H9 (cell line): ENCODE measurements at regions not wholly inside any gene's neighbourhood (a gene's known extent, or its start where the extent isn't known, plus 50 kb on each side); places are given as distances from the start of the nearest gene placed in this dataset.

Source experiments
- DNase-seq: peaks from one replicate; pipeline ENCODE4 v3.0.0-alpha.2; 2017
- H2AFZ ChIP-seq: one replicate; pipeline ENCODE4 v1.6.1; 2013; ENCODE audit warnings: mild to moderate bottlenecking, low read length, control low read depth, moderate library complexity
- H2AK5ac ChIP-seq: 2 replicates; pipeline ENCODE4 v1.6.1; 2013; ENCODE audit warnings: low read length, control low read depth, mixed read lengths; ENCODE audit not compliant: insufficient read length
- H2BK120ac ChIP-seq: one replicate; pipeline ENCODE4 v1.6.1; 2013; ENCODE audit warnings: low read depth, mild to moderate bottlenecking, low read length, control low read depth, inconsistent platforms; ENCODE audit not compliant: poor library complexity, severe bottlenecking
- H2BK12ac ChIP-seq: 2 replicates; pipeline ENCODE4 v1.6.1; 2013; ENCODE audit warnings: low read length, control low read depth, mixed read lengths, low read depth; ENCODE audit not compliant: insufficient read length
- H2BK15ac ChIP-seq: 2 replicates; pipeline ENCODE4 v1.6.1; 2013; ENCODE audit warnings: low read depth, low read length, control low read depth
- H2BK20ac ChIP-seq: one replicate; pipeline ENCODE4 v1.6.1; 2013; ENCODE audit warnings: low read depth, mild to moderate bottlenecking, low read length, control low read depth, inconsistent platforms; ENCODE audit not compliant: poor library complexity, severe bottlenecking
- H2BK5ac ChIP-seq: 2 replicates; pipeline ENCODE4 v1.6.1; 2013; ENCODE audit warnings: low read length, control low read depth, mixed read lengths; ENCODE audit not compliant: insufficient read length
- H3K14ac ChIP-seq: 2 replicates; pipeline ENCODE4 v1.6.1; 2013; ENCODE audit warnings: low read length, control low read depth; ENCODE audit not compliant: insufficient read depth
- H3K18ac ChIP-seq: 2 replicates; pipeline ENCODE4 v1.6.1; 2013; ENCODE audit warnings: low read depth, mild to moderate bottlenecking, mixed read lengths, low read length, control low read depth; ENCODE audit not compliant: insufficient read length
- H3K23ac ChIP-seq: 2 replicates; pipeline ENCODE4 v1.6.1; 2013; ENCODE audit warnings: low read length, control low read depth, mixed read lengths, low read depth; ENCODE audit not compliant: insufficient read length
- H3K23me2 ChIP-seq: 2 replicates; pipeline ENCODE4 v1.6.1; 2013; ENCODE audit warnings: low read depth, mild to moderate bottlenecking, mixed read lengths, low read length, control low read depth; ENCODE audit not compliant: insufficient read length, poor library complexity, severe bottlenecking
- H3K27ac ChIP-seq: 2 replicates; pipeline ENCODE4 v1.5.1; 2013; ENCODE audit warnings: low read length, control low read depth, mixed read lengths, low read depth; ENCODE audit not compliant: insufficient read length
- H3K27me3 ChIP-seq: 2 replicates; pipeline ENCODE4 v1.6.1; 2013; ENCODE audit warnings: low read length, control low read depth, inconsistent platforms; ENCODE audit not compliant: insufficient read depth
- H3K4ac ChIP-seq: 2 replicates; pipeline ENCODE4 v1.6.1; 2013; ENCODE audit warnings: low read depth, mild to moderate bottlenecking, control low read depth, inconsistent platforms, low read length, moderate library complexity
- H3K4me1 ChIP-seq: 2 replicates; pipeline ENCODE4 v1.6.1; 2013; ENCODE audit warnings: low read length, control low read depth, inconsistent platforms; ENCODE audit not compliant: insufficient read depth
- H3K4me2 ChIP-seq: 2 replicates; pipeline ENCODE4 v1.6.1; 2013; ENCODE audit warnings: low read length, control low read depth, mixed read lengths; ENCODE audit not compliant: insufficient read length, insufficient read depth
- H3K56ac ChIP-seq: 2 replicates; pipeline ENCODE4 v1.6.1; 2013; ENCODE audit warnings: low read depth, mild to moderate bottlenecking, mixed read lengths, low read length, control low read depth; ENCODE audit not compliant: insufficient read length
- H3K79me1 ChIP-seq: 2 replicates; pipeline ENCODE4 v1.6.1; 2013; ENCODE audit warnings: low read depth, mild to moderate bottlenecking, moderate library complexity, low read length, control low read depth, inconsistent platforms; ENCODE audit not compliant: insufficient read depth, poor library complexity, severe bottlenecking
- H3K79me2 ChIP-seq: 2 replicates; pipeline ENCODE4 v1.6.1; 2013; ENCODE audit warnings: low read length, control low read depth, inconsistent platforms; ENCODE audit not compliant: insufficient read depth
- H3K9ac ChIP-seq: 2 replicates; pipeline ENCODE4 v1.6.1; 2013; ENCODE audit warnings: low read length, control low read depth, mixed read lengths; ENCODE audit not compliant: insufficient read length; ENCODE audit errors: extremely low read depth
- H3K9me3 ChIP-seq: one replicate; pipeline ENCODE4 v1.6.1; 2013; ENCODE audit warnings: low read depth, low read length, inconsistent platforms; ENCODE audit not compliant: control insufficient read depth
- H3T11ph ChIP-seq: one replicate; pipeline ENCODE4 v1.6.1; 2013; ENCODE audit warnings: mild to moderate bottlenecking, low read length, control low read depth, inconsistent platforms
- H4K20me1 ChIP-seq: one replicate; pipeline ENCODE4 v1.6.1; 2013; ENCODE audit not compliant: control insufficient read depth, insufficient read length, insufficient read depth
- H4K5ac ChIP-seq: 2 replicates; pipeline ENCODE4 v1.6.1; 2013; ENCODE audit warnings: low read depth, mild to moderate bottlenecking, mixed read lengths, low read length, control low read depth; ENCODE audit not compliant: insufficient read length
- H4K8ac ChIP-seq: replicated peaks from 2 replicates; pipeline ENCODE4 v1.6.1; 2013; ENCODE audit warnings: low read length, control low read depth, mixed read lengths, low read depth; ENCODE audit not compliant: insufficient read length
- H4K91ac ChIP-seq: 2 replicates; pipeline ENCODE4 v1.6.1; 2013; ENCODE audit warnings: low read depth, mild to moderate bottlenecking, moderate library complexity, mixed read lengths, low read length, control low read depth; ENCODE audit not compliant: insufficient read length
- H3K27ac Mint-ChIP-seq, 3 experiments: 2 replicates in 2 of 3; 3 replicates in 1 of 3; pipeline ENCODE4 v1.8.0; 2020 to 2021; ENCODE audit warnings: mixed read lengths in 3 of 3, mild to moderate bottlenecking in 1 of 3, moderate library complexity in 1 of 3
- H3K27me3 Mint-ChIP-seq: 2 replicates; pipeline ENCODE4 v1.8.0; 2021; ENCODE audit warnings: low read depth, mild to moderate bottlenecking, moderate library complexity, mixed read lengths
- H3K36me3 Mint-ChIP-seq, 3 experiments: 2 replicates in 2 of 3; 3 replicates in 1 of 3; pipeline ENCODE4 v1.8.0; 2020 to 2021; ENCODE audit warnings: low read depth in 3 of 3, mixed read lengths in 3 of 3; ENCODE audit not compliant: insufficient read depth in 1 of 3
- H3K4me1 Mint-ChIP-seq, 2 experiments: 2 replicates each; pipeline ENCODE4 v1.8.0; 2020; ENCODE audit warnings: mixed read lengths in 2 of 2
- H3K4me3 Mint-ChIP-seq, 2 experiments: 2 replicates in 1 of 2; 3 replicates in 1 of 2; pipeline ENCODE4 v1.8.0; 2020 to 2021; ENCODE audit warnings: mild to moderate bottlenecking in 2 of 2, mixed read lengths in 2 of 2, moderate library complexity in 1 of 2
- H3K9me3 Mint-ChIP-seq, 2 experiments: 2 replicates in 1 of 2; 3 replicates in 1 of 2; pipeline ENCODE4 v1.8.0; 2020; ENCODE audit warnings: mild to moderate bottlenecking in 2 of 2, mixed read lengths in 2 of 2, moderate library complexity in 1 of 2
- CTCF ChIP-seq: fragments of 200-600 bp; sonication (generic); conservative IDR thresholded peaks from 3 replicates; pipeline ENCODE4 v1.8.0; 2021; ENCODE audit warnings: antibody characterized with exemption, mild to moderate bottlenecking
- WGBS: extraction: QIAGEN DNeasy Blood & Tissue Kit; methylation state at CpG from one replicate; pipeline ENCODE4 v1.1.7; 2013; ENCODE audit warnings: missing lambda C conversion rate, low lambda C conversion rate, mixed read lengths; ENCODE audit not compliant: insufficient read length; ENCODE audit errors: extremely low coverage; 5-methylcytosine and 5-hydroxymethylcytosine counted together

GRCh38 chr9:20082831-20083230 lies 294.0 kb upstream of the SLC24A2 start:
- H3K36me3 Mint-ChIP-seq = no peaks in the 10 kb centered on the region

More at GRCh38 chr9:20082831-20083230, 294.0 kb upstream of the SLC24A2 start:
- H3K27me3 Mint-ChIP-seq = no peaks in the 10 kb centered on the region
- TF ChIP-seq CTCF = no peak
- Histone ChIP-seq H3K79me2 (no peaks in the 10 kb centered on the region), H4K20me1 (no peaks in the 10 kb centered on the region), H3K23ac (no peak overlapping the region), H3K18ac (no peak overlapping the region), H3T11ph (no peak overlapping the region), H2BK120ac (no peak overlapping the region), H2BK5ac (no peak overlapping the region), H3K14ac (no peak overlapping the region), H3K4me2 (no peak overlapping the region), H3K27me3 (no peaks in the 10 kb centered on the region), H3K56ac (no peak overlapping the region), H4K8ac (no peak overlapping the region), H3K9ac (no peak overlapping the region), H2BK20ac (no peak overlapping the region), H2AFZ (no peak overlapping the region), H2BK15ac (no peak overlapping the region), H3K23me2 (no peaks in the 10 kb centered on the region), H4K5ac (no peak overlapping the region), H3K4ac (no peak overlapping the region), H4K91ac (no peak overlapping the region), H2AK5ac (no peak overlapping the region), H3K79me1 (no peaks in the 10 kb centered on the region), H3K9me3 (no peaks in the 10 kb centered on the region), H3K27ac (no peak overlapping the region), H3K4me1 (no peaks in the 10 kb centered on the region), H2BK12ac (no peak overlapping the region)
- H3K4me3 Mint-ChIP-seq = no peak overlapping the region
- H3K9me3 Mint-ChIP-seq = peaks cover 0 to 3% of the 10 kb centered on the region in 2 experiments; a peak in 1 of 5 replicates
- no CpG with 5 or more reads among the region's 1 CpG for WGBS
- no peak overlapping the region for H3K27ac Mint-ChIP-seq
- H3K4me1 Mint-ChIP-seq = peaks cover 0 to 4% of the 10 kb centered on the region in 2 experiments; a peak in 1 of 4 replicates
- DNase-seq = no peak
